ENCODE measurements at regions not wholly inside any gene's neighbourhood (a gene's known extent, or its start where the extent isn't known, plus 50 kb on each side); places are given as distances from the start of the nearest gene placed in this dataset.

- TF ChIP-seq CTCF (conservative IDR thresholded peaks at IDR 0.05 in 1 of 2, IDR thresholded peaks at IDR 0.05 in 1 of 2; ENCODE audit: low read depth in 1 of 2, low read length in 2 of 2) (no peak), EZH2 (IDR thresholded peaks at IDR 0.05; ENCODE audit: low read length, missing control alignments) (no peak)
Observed at GRCh38 chr2:189300916-189301315, 121.4 kb upstream of the COL5A2 start.

All from fibroblast of lung (primary cell).